OCI-LY7 (cell line): ENCODE measurements at regions not wholly inside any gene's neighbourhood (a gene's known extent, or its start where the extent isn't known, plus 50 kb on each side); places are given as distances from the start of the nearest gene placed in this dataset.

ENCODE experiments used
- CTCF ChIP-seq: fragments of 200-600 bp; sonication (generic); conservative IDR thresholded peaks from 2 replicates; pipeline ENCODE4 v1.5.1; 2014; ENCODE audit warnings: mild to moderate bottlenecking, antibody characterized with exemption, low read length, moderate library complexity, mixed read lengths
- EZH2phosphoT487 ChIP-seq: fragments of 200-600 bp; sonication (generic); IDR thresholded peaks from 2 replicates; pipeline ENCODE4 v1.6.1; 2018; ENCODE audit warnings: low read depth, borderline replicate concordance, mild to moderate bottlenecking, mixed run types, antibody characterized with exemption, low read length, moderate library complexity, mixed read lengths

GRCh38 chr3:43953814-43954692 is 263.3 kb downstream of the ABHD5 start:
- no peak for TF ChIP-seq CTCF
- TF ChIP-seq EZH2phosphoT487: no peak
